ENCODE measurements at regions not wholly inside any gene's neighbourhood (a gene's known extent, or its start where the extent isn't known, plus 50 kb on each side); places are given as distances from the start of the nearest gene placed in this dataset.

- H3K4me1 Mint-ChIP-seq (ENCODE audit: low read depth): no peaks in the 10 kb centered on the region
- no peak for DNase-seq
- CTCF ChIA-PET: no interaction called here
- intact Hi-C loops (cut with micrococcal nuclease): no loop called here
- H3K27me3 Mint-ChIP-seq (ENCODE audit: low read depth): no peaks in the 10 kb centered on the region
- H3K36me3 Mint-ChIP-seq (ENCODE audit: low read depth): no peaks in the 10 kb centered on the region
- H3K27ac Mint-ChIP-seq: no peak overlapping the region
- no peak overlapping the region for H3K4me3 Mint-ChIP-seq
- no peaks in the 10 kb centered on the region for H3K9me3 Mint-ChIP-seq
Observed at GRCh38 chr1:83791821-83792437, 207.0 kb downstream of the TTLL7 start.

DNA sequence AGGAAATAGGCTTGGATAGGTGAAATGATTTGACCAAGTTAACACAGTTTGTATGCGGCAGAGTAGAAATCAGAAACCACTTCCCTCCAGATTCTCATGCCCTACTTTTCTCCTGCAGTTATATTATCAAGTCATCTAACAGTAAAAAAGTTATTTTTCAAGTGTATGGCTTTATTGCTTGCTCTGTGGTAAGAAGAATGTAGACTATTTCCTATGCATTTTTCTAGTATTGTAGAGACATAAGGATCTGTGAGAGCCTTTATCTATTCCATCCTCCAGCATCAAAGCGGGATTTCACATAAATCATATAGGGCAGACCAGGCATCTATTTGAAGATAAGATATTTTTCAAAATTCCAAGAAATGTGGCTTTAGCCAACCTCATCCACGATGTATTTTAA, 208.5 kb downstream of the TTLL7 start:
- H3K4me1 Mint-ChIP-seq (ENCODE audit: low read depth): no peaks in the 10 kb centered on the region
- CTCF ChIA-PET: no interaction called here
- H3K4me3 Mint-ChIP-seq: no peak overlapping the region
- intact Hi-C loops (cut with micrococcal nuclease): no loop called here
- no peaks in the 10 kb centered on the region for H3K27me3 Mint-ChIP-seq (ENCODE audit: low read depth)
- peaks cover 1% of the 10 kb centered on the region for H3K9me3 Mint-ChIP-seq
- DNase-seq: no peak
- no peak overlapping the region for H3K27ac Mint-ChIP-seq
- H3K36me3 Mint-ChIP-seq (ENCODE audit: low read depth): no peaks in the 10 kb centered on the region

DNA sequence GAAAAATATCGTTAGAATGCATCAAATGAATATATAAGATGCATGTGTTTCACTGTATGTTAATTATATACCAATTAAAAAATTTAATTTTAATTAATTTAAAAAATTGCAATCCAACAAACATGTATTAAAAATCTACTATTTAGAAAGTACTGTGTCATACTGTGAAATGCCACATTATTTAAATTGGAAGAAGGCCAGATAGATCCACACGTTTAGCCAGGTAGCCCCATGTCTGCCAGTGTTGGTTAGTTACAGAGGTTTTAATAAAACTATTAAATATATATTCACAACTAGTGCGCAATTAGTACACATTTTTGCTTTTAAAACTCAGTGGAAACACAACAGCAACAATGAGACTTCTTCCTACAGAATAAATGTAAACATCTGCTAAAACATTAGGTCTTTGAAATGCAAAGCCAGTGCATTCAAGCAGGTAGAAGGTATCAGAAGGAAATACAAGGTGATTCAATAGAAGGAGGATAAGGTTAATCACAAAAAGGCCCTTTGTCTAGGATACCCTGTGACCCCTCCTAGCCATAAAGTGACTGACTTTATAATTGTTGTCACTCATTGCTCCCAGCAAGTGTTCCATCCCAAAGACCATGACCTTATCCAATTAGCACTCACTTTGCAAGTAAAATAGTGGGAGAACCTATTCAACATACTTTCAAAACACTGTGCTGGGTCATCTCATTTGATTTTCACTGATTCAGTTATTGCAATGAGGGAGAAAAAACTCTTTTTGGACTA, 211.5 kb downstream of the TTLL7 start:
- H3K27me3 Mint-ChIP-seq (ENCODE audit: low read depth): no peaks in the 10 kb centered on the region
- no peak for DNase-seq
- intact Hi-C loops (cut with micrococcal nuclease): no loop called here
- no peaks in the 10 kb centered on the region for H3K4me1 Mint-ChIP-seq (ENCODE audit: low read depth)
- H3K27ac Mint-ChIP-seq: no peak overlapping the region
- CTCF ChIA-PET: no interaction called here
- H3K4me3 Mint-ChIP-seq: no peak overlapping the region
- peaks cover 3% of the 10 kb centered on the region for H3K9me3 Mint-ChIP-seq
- no peaks in the 10 kb centered on the region for H3K36me3 Mint-ChIP-seq (ENCODE audit: low read depth)

- H3K4me3 Mint-ChIP-seq: no peak overlapping the region
- no peak for DNase-seq
- CTCF ChIA-PET: no interaction called here
- H3K27me3 Mint-ChIP-seq (ENCODE audit: low read depth): no peaks in the 10 kb centered on the region
- H3K27ac Mint-ChIP-seq: no peak overlapping the region
- peaks cover 3% of the 10 kb centered on the region for H3K9me3 Mint-ChIP-seq
- intact Hi-C loops (cut with micrococcal nuclease): no loop called here
- H3K36me3 Mint-ChIP-seq (ENCODE audit: low read depth): no peaks in the 10 kb centered on the region
- H3K4me1 Mint-ChIP-seq (ENCODE audit: low read depth): no peaks in the 10 kb centered on the region
Observed at GRCh38 chr1:83781667-83782066, 217.3 kb downstream of the TTLL7 start.

- H3K27ac Mint-ChIP-seq: no peak overlapping the region
- no peaks in the 10 kb centered on the region for H3K36me3 Mint-ChIP-seq (ENCODE audit: low read depth)
- H3K27me3 Mint-ChIP-seq (ENCODE audit: low read depth): no peaks in the 10 kb centered on the region
- no peaks in the 10 kb centered on the region for H3K4me1 Mint-ChIP-seq (ENCODE audit: low read depth)
- H3K4me3 Mint-ChIP-seq: no peak overlapping the region
- intact Hi-C loops (cut with micrococcal nuclease): no loop called here
- CTCF ChIA-PET: no interaction called here
- H3K9me3 Mint-ChIP-seq: peaks cover 2% of the 10 kb centered on the region
- DNase-seq: no peak
Observed at GRCh38 chr1:83779565-83779964, 219.4 kb downstream of the TTLL7 start.

GRCh38 chr1:83777758-83778101, 221.2 kb downstream of the TTLL7 start:
- no peaks in the 10 kb centered on the region for H3K9me3 Mint-ChIP-seq
- CTCF ChIA-PET: no interaction called here
- H3K4me3 Mint-ChIP-seq: no peak overlapping the region
- no peak for DNase-seq
- no peak overlapping the region for H3K27ac Mint-ChIP-seq
- no peaks in the 10 kb centered on the region for H3K27me3 Mint-ChIP-seq (ENCODE audit: low read depth)
- no peaks in the 10 kb centered on the region for H3K4me1 Mint-ChIP-seq (ENCODE audit: low read depth)
- H3K36me3 Mint-ChIP-seq (ENCODE audit: low read depth): no peaks in the 10 kb centered on the region
- intact Hi-C loops (cut with micrococcal nuclease): no loop called here

- no peak for DNase-seq
- no peak overlapping the region for H3K27ac Mint-ChIP-seq
- intact Hi-C loops (cut with micrococcal nuclease): no loop called here
- no peak overlapping the region for H3K4me3 Mint-ChIP-seq
- no peaks in the 10 kb centered on the region for H3K4me1 Mint-ChIP-seq (ENCODE audit: low read depth)
- H3K9me3 Mint-ChIP-seq: no peaks in the 10 kb centered on the region
- CTCF ChIA-PET: no interaction called here
- H3K27me3 Mint-ChIP-seq (ENCODE audit: low read depth): no peaks in the 10 kb centered on the region
- no peaks in the 10 kb centered on the region for H3K36me3 Mint-ChIP-seq (ENCODE audit: low read depth)
Observed at GRCh38 chr1:83776913-83777757, 221.8 kb downstream of the TTLL7 start.

- intact Hi-C loops (cut with micrococcal nuclease): no loop called here
- no peak for DNase-seq
- Mint-ChIP-seq H3K36me3 (ENCODE audit: low read depth) (no peaks in the 10 kb centered on the region), H3K4me1 (ENCODE audit: low read depth) (no peaks in the 10 kb centered on the region), H3K27ac (no peak overlapping the region), H3K4me3 (no peak overlapping the region), H3K9me3 (no peaks in the 10 kb centered on the region), H3K27me3 (ENCODE audit: low read depth) (no peaks in the 10 kb centered on the region)
- CTCF ChIA-PET: no interaction called here
Observed at GRCh38 chr1:83775977-83776603, 222.8 kb downstream of the TTLL7 start.

- CTCF ChIA-PET: no interaction called here
- Mint-ChIP-seq H3K27ac (no peak overlapping the region), H3K4me1 (ENCODE audit: low read depth) (peaks cover 6% of the 10 kb centered on the region), H3K9me3 (no peaks in the 10 kb centered on the region), H3K36me3 (ENCODE audit: low read depth) (no peaks in the 10 kb centered on the region), H3K4me3 (no peak overlapping the region), H3K27me3 (ENCODE audit: low read depth) (no peaks in the 10 kb centered on the region)
- intact Hi-C loops (cut with micrococcal nuclease): no loop called here
- DNase-seq: no peak
Observed at GRCh38 chr1:83773059-83773458, 225.9 kb downstream of the TTLL7 start.

- DNase-seq: no peak
Observed at GRCh38 chr1:83770319-83770661, 228.6 kb downstream of the TTLL7 start.

DNA sequence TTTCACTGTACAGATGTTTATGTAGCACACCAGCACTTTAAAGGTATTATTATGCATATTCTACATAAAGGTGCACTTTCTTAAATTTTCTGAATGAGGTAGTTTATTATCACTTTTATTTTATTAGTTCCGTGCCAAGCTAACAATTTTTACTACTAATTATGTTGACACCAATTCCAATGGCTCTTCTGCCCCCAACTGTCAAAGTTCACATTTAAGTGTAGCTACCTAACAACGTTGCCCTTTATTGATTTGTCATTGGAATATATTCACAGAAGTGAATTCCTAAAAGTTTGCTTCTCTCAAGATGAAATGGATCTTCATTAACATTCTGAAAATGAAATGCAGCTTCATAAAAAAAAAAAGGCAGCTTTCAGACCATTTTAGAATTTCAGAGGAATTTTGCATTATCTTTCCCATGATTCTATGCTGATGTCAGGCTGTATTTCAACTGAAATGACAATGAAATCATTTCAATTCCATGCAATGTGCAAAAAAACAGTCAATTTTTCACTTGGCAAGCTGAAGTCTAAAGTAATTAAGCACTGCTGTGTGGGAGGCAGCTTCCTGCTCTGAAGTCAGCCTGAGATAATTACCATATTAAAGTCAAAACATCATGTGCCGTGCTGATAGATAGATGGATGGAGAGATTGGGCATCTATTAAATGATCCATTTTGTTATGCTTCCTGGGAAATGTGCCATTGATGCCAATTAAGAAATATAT, 229.2 kb downstream of the TTLL7 start:
- no peak overlapping the region for H3K27ac Mint-ChIP-seq
- CTCF ChIA-PET: no interaction called here
- no peaks in the 10 kb centered on the region for H3K27me3 Mint-ChIP-seq (ENCODE audit: low read depth)
- intact Hi-C loops (cut with micrococcal nuclease): no loop called here
- no peaks in the 10 kb centered on the region for H3K9me3 Mint-ChIP-seq
- no peak overlapping the region for H3K4me3 Mint-ChIP-seq
- H3K4me1 Mint-ChIP-seq (ENCODE audit: low read depth): peaks cover 6% of the 10 kb centered on the region
- DNase-seq: no peak
- no peaks in the 10 kb centered on the region for H3K36me3 Mint-ChIP-seq (ENCODE audit: low read depth)

More at GRCh38 chr1:83770319-83770661, 228.6 kb downstream of the TTLL7 start:
- H3K4me1 Mint-ChIP-seq (ENCODE audit: low read depth): peaks cover 6% of the 10 kb centered on the region
- no peaks in the 10 kb centered on the region for H3K9me3 Mint-ChIP-seq
- H3K27ac Mint-ChIP-seq: no peak overlapping the region
- no peak overlapping the region for H3K4me3 Mint-ChIP-seq
- intact Hi-C loops (cut with micrococcal nuclease): no loop called here
- no peaks in the 10 kb centered on the region for H3K36me3 Mint-ChIP-seq (ENCODE audit: low read depth)
- no peaks in the 10 kb centered on the region for H3K27me3 Mint-ChIP-seq (ENCODE audit: low read depth)
- CTCF ChIA-PET: no interaction called here

DNA sequence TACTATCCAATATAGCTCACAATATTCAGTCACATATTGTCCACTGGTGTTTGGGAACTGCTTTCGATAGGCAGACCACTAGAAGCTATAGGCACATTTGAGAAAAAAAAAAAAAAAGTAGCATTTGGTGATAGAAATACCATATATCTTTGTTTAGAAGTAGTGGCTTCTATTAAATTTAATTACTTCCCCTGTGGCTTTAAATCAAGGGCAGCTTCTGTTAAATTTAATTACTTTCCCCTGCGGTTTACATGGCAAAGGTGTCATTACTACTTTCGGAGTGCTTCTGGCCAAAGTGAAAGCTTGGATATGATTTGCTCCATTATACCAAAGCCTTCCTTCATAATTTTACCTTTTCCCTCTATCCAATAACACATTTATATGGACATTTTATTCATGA, 229.9 kb downstream of the TTLL7 start:
- CTCF ChIA-PET: no interaction called here
- no peak for DNase-seq
- no peak overlapping the region for H3K4me3 Mint-ChIP-seq
- peaks cover 6% of the 10 kb centered on the region for H3K4me1 Mint-ChIP-seq (ENCODE audit: low read depth)
- no peaks in the 10 kb centered on the region for H3K27me3 Mint-ChIP-seq (ENCODE audit: low read depth)
- no peaks in the 10 kb centered on the region for H3K9me3 Mint-ChIP-seq
- no peaks in the 10 kb centered on the region for H3K36me3 Mint-ChIP-seq (ENCODE audit: low read depth)
- no peak overlapping the region for H3K27ac Mint-ChIP-seq
- intact Hi-C loops (cut with micrococcal nuclease): no loop called here
